HCEC 1CT (cell line): ENCODE measurements at regions not wholly inside any gene's neighbourhood (a gene's known extent, or its start where the extent isn't known, plus 50 kb on each side); places are given as distances from the start of the nearest gene placed in this dataset.
"Not testable (repeated sequence)": the region's sequence is repeated elsewhere in the genome, so short reads cannot be mapped to it uniquely, and the experiment has no call there.

ENCODE experiments used
- DNase-seq: peaks from one replicate; pipeline ENCODE4 v3.0.0-alpha.2; 2017

- no peak for DNase-seq
Measured at GRCh38 chr2:182477774-182478173, 50.9 kb upstream of the PDE1A start.

GRCh38 chr2:182481676-182482075 lies 54.8 kb upstream of the PDE1A start:
- DNase-seq: no peak

- DNase-seq: no peak
Measured at GRCh38 chr2:182482511-182482910, 55.7 kb upstream of the PDE1A start.

GRCh38 chr2:182496596-182496995 lies 69.8 kb upstream of the PDE1A start:
- no peak for DNase-seq

GRCh38 chr2:182499706-182500470 lies 73.1 kb upstream of the PDE1A start:
- no peak for DNase-seq

GRCh38 chr2:182503886-182504285 lies 77.0 kb upstream of the PDE1A start:
- DNase-seq: peak; percentile 79

- DNase-seq: peak; percentile 83
Measured at GRCh38 chr2:182504903-182505302, 78.1 kb upstream of the PDE1A start.

- peak; percentile 65 for DNase-seq
Measured at GRCh38 chr2:182506606-182507005, 79.8 kb upstream of the PDE1A start.

GRCh38 chr2:182508583-182508982 lies 81.7 kb upstream of the PDE1A start:
- not testable (repeated sequence) for DNase-seq

- no peak for DNase-seq
Measured at GRCh38 chr2:182509216-182509615, 82.4 kb upstream of the PDE1A start.

- DNase-seq: no peak
Measured at GRCh38 chr2:182521453-182522404, 94.9 kb upstream of the PDE1A start.

GRCh38 chr2:182522405-182522896 lies 95.6 kb upstream of the PDE1A start:
- DNase-seq: peak; percentile 11

- no peak for DNase-seq
Measured at GRCh38 chr2:182522972-182523473, 96.2 kb upstream of the PDE1A start.

- no peak for DNase-seq
Measured at GRCh38 chr2:182530636-182531035, 103.8 kb upstream of the PDE1A start.

GRCh38 chr2:182540252-182540651 lies 113.4 kb upstream of the PDE1A start:
- DNase-seq: no peak

GRCh38 chr2:182541268-182541667 lies 114.4 kb upstream of the PDE1A start:
- no peak for DNase-seq

GRCh38 chr2:182542501-182543258 lies 115.8 kb upstream of the PDE1A start:
- peak; percentile 41 for DNase-seq

- DNase-seq: no peak
Measured at GRCh38 chr2:182543741-182544525, 117.1 kb upstream of the PDE1A start.

- no peak for DNase-seq
Measured at GRCh38 chr2:182545420-182546167, 118.8 kb upstream of the PDE1A start.

- DNase-seq: no peak
Measured at GRCh38 chr2:182548031-182548950, 121.5 kb upstream of the PDE1A start.
